ENCODE measurements at regions not wholly inside any gene's neighbourhood (a gene's known extent, or its start where the extent isn't known, plus 50 kb on each side); places are given as distances from the start of the nearest gene placed in this dataset.

DNA sequence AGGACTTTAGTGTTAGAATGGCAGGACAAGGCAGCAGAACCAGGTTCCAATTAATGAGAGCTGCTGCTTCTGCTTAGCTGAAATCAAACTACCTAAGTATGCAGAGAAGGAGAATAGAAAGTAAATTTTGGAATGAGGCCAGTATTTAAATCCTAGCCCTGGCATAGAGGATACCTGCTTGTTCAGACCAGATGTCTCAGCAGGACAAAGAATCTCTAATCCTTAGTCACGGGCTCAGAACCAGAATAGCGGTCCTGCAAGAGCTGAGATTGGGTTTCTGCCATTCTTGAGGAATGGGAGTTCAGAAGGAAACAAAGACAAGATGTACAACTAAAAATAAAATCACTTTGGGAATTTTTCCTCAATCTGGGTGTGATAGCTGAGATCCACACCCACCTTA, 550.8 kb upstream of the TMEM132C start:
- TF ChIP-seq, protein P1, sequence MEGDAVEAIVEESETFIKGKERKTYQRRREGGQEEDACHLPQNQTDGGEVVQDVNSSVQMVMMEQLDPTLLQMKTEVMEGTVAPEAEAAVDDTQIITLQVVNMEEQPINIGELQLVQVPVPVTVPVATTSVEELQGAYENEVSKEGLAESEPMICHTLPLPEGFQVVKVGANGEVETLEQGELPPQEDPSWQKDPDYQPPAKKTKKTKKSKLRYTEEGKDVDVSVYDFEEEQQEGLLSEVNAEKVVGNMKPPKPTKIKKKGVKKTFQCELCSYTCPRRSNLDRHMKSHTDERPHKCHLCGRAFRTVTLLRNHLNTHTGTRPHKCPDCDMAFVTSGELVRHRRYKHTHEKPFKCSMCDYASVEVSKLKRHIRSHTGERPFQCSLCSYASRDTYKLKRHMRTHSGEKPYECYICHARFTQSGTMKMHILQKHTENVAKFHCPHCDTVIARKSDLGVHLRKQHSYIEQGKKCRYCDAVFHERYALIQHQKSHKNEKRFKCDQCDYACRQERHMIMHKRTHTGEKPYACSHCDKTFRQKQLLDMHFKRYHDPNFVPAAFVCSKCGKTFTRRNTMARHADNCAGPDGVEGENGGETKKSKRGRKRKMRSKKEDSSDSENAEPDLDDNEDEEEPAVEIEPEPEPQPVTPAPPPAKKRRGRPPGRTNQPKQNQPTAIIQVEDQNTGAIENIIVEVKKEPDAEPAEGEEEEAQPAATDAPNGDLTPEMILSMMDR (IDR thresholded peaks at IDR 0.05; ENCODE audit: insufficient read depth, low read length, poor library complexity, severe bottlenecking) = no peak
- no peaks in the 10 kb centered on the region for H3K36me3 ChIP-seq (ENCODE audit: control insufficient read depth, insufficient read depth, low read length)
- no peaks in the 10 kb centered on the region for H3K27me3 ChIP-seq (ENCODE audit: control insufficient read depth, insufficient read depth, low read length)
- H3K4me3 ChIP-seq (ENCODE audit: low read depth, low read length) = no peak overlapping the region
- DNase-seq (ENCODE audit: low read depth) = no peak

DNA sequence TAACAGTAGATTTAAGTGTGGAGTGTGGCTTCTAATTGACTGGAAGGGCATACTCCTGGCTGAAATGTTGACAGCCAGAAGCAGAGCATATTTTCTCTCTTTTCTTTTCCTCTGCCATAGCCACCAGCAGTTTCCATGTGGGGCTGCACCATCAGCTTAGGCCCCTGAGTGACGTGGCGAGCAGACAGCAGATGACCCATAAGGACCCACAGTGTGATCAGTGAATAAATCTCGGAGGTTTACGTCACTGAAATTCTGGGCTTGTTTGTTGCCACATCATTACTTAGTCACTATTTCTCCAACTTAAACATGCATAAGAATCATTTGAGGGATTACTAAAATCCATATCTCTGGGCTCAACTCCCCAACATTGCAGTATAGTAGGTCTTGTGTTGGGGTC, 549.7 kb upstream of the TMEM132C start:
- Histone ChIP-seq H3K36me3 (ENCODE audit: control insufficient read depth, insufficient read depth, low read length) (no peaks in the 10 kb centered on the region), H3K27me3 (ENCODE audit: control insufficient read depth, insufficient read depth, low read length) (no peaks in the 10 kb centered on the region), H3K4me3 (ENCODE audit: low read depth, low read length) (no peak overlapping the region)
- TF ChIP-seq, protein P1 (IDR thresholded peaks at IDR 0.05; ENCODE audit: insufficient read depth, low read length, poor library complexity, severe bottlenecking) = no peak
- no peak for DNase-seq (ENCODE audit: low read depth)

- TF ChIP-seq, protein P1 (IDR thresholded peaks at IDR 0.05; ENCODE audit: insufficient read depth, low read length, poor library complexity, severe bottlenecking) = no peak
- Histone ChIP-seq H3K4me3 (ENCODE audit: low read depth, low read length) (no peak overlapping the region), H3K27me3 (ENCODE audit: control insufficient read depth, insufficient read depth, low read length) (no peaks in the 10 kb centered on the region), H3K36me3 (ENCODE audit: control insufficient read depth, insufficient read depth, low read length) (no peaks in the 10 kb centered on the region)
- DNase-seq (ENCODE audit: low read depth) = no peak
These were observed 546.6 kb upstream of the TMEM132C start for GRCh38 chr12:127720334-127720733.

- H3K27me3 ChIP-seq (ENCODE audit: control insufficient read depth, insufficient read depth, low read length) = no peaks in the 10 kb centered on the region
- no peaks in the 10 kb centered on the region for H3K36me3 ChIP-seq (ENCODE audit: control insufficient read depth, insufficient read depth, low read length)
- H3K4me3 ChIP-seq (ENCODE audit: low read depth, low read length) = no peak overlapping the region
- no peak for DNase-seq (ENCODE audit: low read depth)
- TF ChIP-seq, protein P1 (IDR thresholded peaks at IDR 0.05; ENCODE audit: insufficient read depth, low read length, poor library complexity, severe bottlenecking) = no peak
These were observed 544.4 kb upstream of the TMEM132C start for GRCh38 chr12:127722611-127723010.

DNA sequence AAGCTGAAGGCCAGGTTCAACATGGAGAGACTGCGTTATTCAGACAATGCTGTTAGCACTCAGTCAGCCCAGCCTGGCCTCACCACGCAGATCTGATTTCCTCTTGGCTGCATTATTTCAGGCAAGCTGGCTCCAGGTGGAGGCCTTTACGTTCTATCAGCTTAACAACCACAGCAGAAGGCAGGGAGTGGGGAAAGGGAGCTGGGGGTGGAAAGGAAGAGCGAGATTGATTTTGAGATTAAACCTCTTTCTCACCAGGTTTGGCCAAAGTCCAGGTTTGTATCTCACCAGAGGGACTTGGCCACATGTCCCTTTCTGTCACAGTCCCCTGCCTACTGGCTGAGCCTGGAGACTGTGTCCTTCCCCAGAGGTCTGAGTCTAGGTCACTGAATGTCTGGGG, 543.7 kb upstream of the TMEM132C start:
- Histone ChIP-seq H3K36me3 (ENCODE audit: control insufficient read depth, insufficient read depth, low read length) (no peaks in the 10 kb centered on the region), H3K4me3 (ENCODE audit: low read depth, low read length) (no peak overlapping the region), H3K27me3 (ENCODE audit: control insufficient read depth, insufficient read depth, low read length) (no peaks in the 10 kb centered on the region)
- no peak for DNase-seq (ENCODE audit: low read depth)
- TF ChIP-seq, protein P1 (IDR thresholded peaks at IDR 0.05; ENCODE audit: insufficient read depth, low read length, poor library complexity, severe bottlenecking) = no peak

DNA sequence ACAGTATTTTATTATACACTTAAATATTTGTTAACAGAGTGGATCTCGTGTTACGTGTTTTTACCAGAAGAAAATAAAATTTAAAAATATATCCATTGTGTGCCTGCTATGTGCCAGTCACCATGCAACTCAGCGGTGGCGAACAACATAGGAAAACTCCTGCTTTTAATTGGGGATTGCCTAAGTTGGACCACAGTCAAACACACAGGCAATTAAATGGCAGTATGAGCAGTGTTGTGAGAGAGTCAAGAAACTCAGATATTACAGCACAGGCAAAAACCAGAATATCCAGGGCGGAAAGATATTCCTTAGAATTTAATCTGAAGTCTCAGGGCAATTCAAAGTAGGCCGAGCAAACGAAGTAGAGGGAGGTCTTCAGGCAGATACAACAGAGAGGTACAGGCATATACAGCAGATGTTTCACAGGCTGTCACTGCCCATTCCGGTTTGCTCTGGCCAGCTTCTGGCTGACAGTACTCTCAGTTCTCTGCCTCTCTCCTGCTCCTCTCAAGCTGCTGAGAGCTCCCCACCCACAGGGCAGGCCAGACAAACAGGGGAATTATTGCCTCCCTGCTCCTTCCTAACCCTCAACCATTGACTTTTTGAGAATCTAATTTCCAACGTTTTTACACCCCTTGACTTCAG, 540.2 kb upstream of the TMEM132C start:
- TF ChIP-seq, protein P1 (IDR thresholded peaks at IDR 0.05; ENCODE audit: insufficient read depth, low read length, poor library complexity, severe bottlenecking) = no peak
- H3K36me3 ChIP-seq (ENCODE audit: control insufficient read depth, insufficient read depth, low read length) = no peaks in the 10 kb centered on the region
- DNase-seq (ENCODE audit: low read depth) = no peak
- H3K27me3 ChIP-seq (ENCODE audit: control insufficient read depth, insufficient read depth, low read length) = no peaks in the 10 kb centered on the region
- H3K4me3 ChIP-seq (ENCODE audit: low read depth, low read length) = no peak overlapping the region
